Panc1 (cell line): ENCODE measurements at regions not wholly inside any gene's neighbourhood (a gene's known extent, or its start where the extent isn't known, plus 50 kb on each side); places are given as distances from the start of the nearest gene placed in this dataset.

ENCODE experiments used
- POLR2AphosphoS5 ChIP-seq: IDR thresholded peaks from 2 replicates; pipeline ENCODE4 v1.6.1; 2012; ENCODE audit warnings: mild to moderate bottlenecking, low read depth, low read length, moderate library complexity
- TF ChIP-seq, protein P1 (sequence below): fragments of 450-650 bp; IDR thresholded peaks from 2 replicates; pipeline ENCODE4 v1.5.1; 2017; ENCODE audit warnings: mild to moderate bottlenecking

DNA sequence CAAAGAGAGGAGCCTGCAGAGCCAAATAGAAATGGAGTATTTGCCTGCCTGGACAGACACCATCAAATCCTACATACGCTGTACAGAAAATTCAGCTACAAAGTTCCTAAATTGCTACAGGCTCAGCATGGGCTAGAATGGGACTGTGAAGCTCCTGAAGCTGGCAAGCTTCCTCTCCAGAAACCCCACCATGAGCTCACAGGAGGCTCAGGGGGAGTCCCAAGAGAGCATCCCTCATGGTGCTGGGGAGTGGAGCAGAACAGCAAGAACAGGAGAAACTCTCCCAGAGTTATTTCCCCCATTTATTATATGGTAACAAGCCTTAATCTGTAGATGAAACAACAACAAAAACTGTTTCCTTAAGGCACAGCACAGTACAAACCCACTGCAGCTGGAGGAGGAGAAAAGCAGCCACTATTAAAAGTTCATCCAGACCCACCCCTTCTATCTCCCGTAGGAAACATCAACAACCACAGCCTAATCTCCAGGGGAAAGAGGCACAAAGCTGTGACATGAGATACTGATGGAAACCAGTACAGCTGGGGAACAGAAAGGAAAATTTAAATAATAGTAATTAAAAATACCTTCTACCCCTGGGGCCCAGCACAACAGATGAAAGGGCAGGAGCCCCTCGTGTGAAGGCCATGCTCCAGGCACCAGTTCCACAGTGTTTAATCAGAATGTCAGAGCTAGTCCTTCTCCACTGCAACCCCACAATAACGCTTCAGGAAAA, 548.5 kb downstream of the MTRR start:
- no peak for TF ChIP-seq POLR2AphosphoS5
- TF ChIP-seq, protein P1, sequence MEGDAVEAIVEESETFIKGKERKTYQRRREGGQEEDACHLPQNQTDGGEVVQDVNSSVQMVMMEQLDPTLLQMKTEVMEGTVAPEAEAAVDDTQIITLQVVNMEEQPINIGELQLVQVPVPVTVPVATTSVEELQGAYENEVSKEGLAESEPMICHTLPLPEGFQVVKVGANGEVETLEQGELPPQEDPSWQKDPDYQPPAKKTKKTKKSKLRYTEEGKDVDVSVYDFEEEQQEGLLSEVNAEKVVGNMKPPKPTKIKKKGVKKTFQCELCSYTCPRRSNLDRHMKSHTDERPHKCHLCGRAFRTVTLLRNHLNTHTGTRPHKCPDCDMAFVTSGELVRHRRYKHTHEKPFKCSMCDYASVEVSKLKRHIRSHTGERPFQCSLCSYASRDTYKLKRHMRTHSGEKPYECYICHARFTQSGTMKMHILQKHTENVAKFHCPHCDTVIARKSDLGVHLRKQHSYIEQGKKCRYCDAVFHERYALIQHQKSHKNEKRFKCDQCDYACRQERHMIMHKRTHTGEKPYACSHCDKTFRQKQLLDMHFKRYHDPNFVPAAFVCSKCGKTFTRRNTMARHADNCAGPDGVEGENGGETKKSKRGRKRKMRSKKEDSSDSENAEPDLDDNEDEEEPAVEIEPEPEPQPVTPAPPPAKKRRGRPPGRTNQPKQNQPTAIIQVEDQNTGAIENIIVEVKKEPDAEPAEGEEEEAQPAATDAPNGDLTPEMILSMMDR, result no peak
